ENCODE measurements at regions not wholly inside any gene's neighbourhood (a gene's known extent, or its start where the extent isn't known, plus 50 kb on each side); places are given as distances from the start of the nearest gene placed in this dataset.

- Histone ChIP-seq H3K36me3 (ENCODE audit: control insufficient read depth, low read length) (no peaks in the 10 kb centered on the region), H3F3A (ENCODE audit: control insufficient read depth, insufficient read depth) (no peaks in the 10 kb centered on the region), H3K9me2 (replicated peaks; ENCODE audit: control insufficient read depth, low read length) (no peaks in the 10 kb centered on the region), H3K79me2 (ENCODE audit: control insufficient read depth, low read length) (no peaks in the 10 kb centered on the region), H3K27ac (ENCODE audit: low read depth, low read length) (no peak overlapping the region), H3K27me3 (ENCODE audit: control insufficient read depth, low read length) (no peaks in the 10 kb centered on the region), H3K4me2 (ENCODE audit: low read length) (no peak overlapping the region), H3K9me3 (ENCODE audit: control insufficient read depth, insufficient read depth, low read length) (no peaks in the 10 kb centered on the region), H4K20me1 (ENCODE audit: control insufficient read depth, insufficient read depth, low read depth, low read length) (no peaks in the 10 kb centered on the region), H3K4me3 (ENCODE audit: low read length) (no peak overlapping the region), H3K4me1 (ENCODE audit: control insufficient read depth, low read length) (no peaks in the 10 kb centered on the region)
- TF ChIP-seq CTCF (IDR thresholded peaks at IDR 0.05; ENCODE audit: low read depth, low read length, poor library complexity, severe bottlenecking), result no peak
- no peak for TF ChIP-seq EZH2phosphoT487 (IDR thresholded peaks at IDR 0.05; ENCODE audit: borderline replicate concordance, low read length)
These were observed 140.0 kb upstream of the TPK1 start for GRCh38 chr7:144975882-144976281.

- no peak for TF ChIP-seq CTCF (IDR thresholded peaks at IDR 0.05; ENCODE audit: low read depth, low read length, poor library complexity, severe bottlenecking)
- no peak for TF ChIP-seq EZH2phosphoT487 (IDR thresholded peaks at IDR 0.05; ENCODE audit: borderline replicate concordance, low read length)
- Histone ChIP-seq H3K36me3 (ENCODE audit: control insufficient read depth, low read length) (no peaks in the 10 kb centered on the region), H3K4me3 (ENCODE audit: low read length) (no peak overlapping the region), H3K27me3 (ENCODE audit: control insufficient read depth, low read length) (no peaks in the 10 kb centered on the region), H3K79me2 (ENCODE audit: control insufficient read depth, low read length) (no peaks in the 10 kb centered on the region), H3K27ac (ENCODE audit: low read depth, low read length) (no peak overlapping the region), H4K20me1 (ENCODE audit: control insufficient read depth, insufficient read depth, low read depth, low read length) (no peaks in the 10 kb centered on the region), H3K4me1 (ENCODE audit: control insufficient read depth, low read length) (no peaks in the 10 kb centered on the region), H3K9me2 (replicated peaks; ENCODE audit: control insufficient read depth, low read length) (no peaks in the 10 kb centered on the region), H3F3A (ENCODE audit: control insufficient read depth, insufficient read depth) (no peaks in the 10 kb centered on the region), H3K9me3 (ENCODE audit: control insufficient read depth, insufficient read depth, low read length) (no peaks in the 10 kb centered on the region), H3K4me2 (ENCODE audit: low read length) (no peak overlapping the region)
These were observed 133.9 kb upstream of the TPK1 start for GRCh38 chr7:144969787-144970186.

GRCh38 chr7:144960763-144961162 is 124.9 kb upstream of the TPK1 start:
- no peak overlapping the region for H3K27ac ChIP-seq (ENCODE audit: low read depth, low read length)
- no peaks in the 10 kb centered on the region for H3K9me3 ChIP-seq (ENCODE audit: control insufficient read depth, insufficient read depth, low read length)
- TF ChIP-seq CTCF (IDR thresholded peaks at IDR 0.05; ENCODE audit: low read depth, low read length, poor library complexity, severe bottlenecking) (no peak), EZH2phosphoT487 (IDR thresholded peaks at IDR 0.05; ENCODE audit: borderline replicate concordance, low read length) (no peak)

DNA sequence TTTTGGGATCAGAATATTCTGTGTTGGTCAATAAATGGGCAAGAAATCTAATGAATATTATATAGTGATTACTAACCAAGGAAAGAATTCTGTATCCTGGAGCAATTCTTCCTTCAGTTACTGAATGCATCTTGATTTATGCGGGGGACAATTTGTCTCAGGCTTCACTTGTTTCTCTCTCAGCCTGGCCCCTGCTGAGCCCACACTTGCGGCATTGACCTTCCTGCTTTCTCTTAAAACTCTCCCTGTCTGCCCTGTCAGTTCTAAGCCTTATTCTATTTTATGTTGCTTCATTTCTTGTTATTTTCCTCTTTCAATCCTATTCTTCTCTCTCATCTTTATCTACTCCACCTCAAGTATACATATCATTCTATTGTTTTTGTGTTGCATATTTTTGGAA is 122.1 kb upstream of the TPK1 start:
- Histone ChIP-seq H3K36me3 (ENCODE audit: control insufficient read depth, low read length) (no peaks in the 10 kb centered on the region), H3K27me3 (ENCODE audit: control insufficient read depth, low read length) (no peaks in the 10 kb centered on the region), H3K79me2 (ENCODE audit: control insufficient read depth, low read length) (no peaks in the 10 kb centered on the region), H3K9me3 (ENCODE audit: control insufficient read depth, insufficient read depth, low read length) (no peaks in the 10 kb centered on the region), H4K20me1 (ENCODE audit: control insufficient read depth, insufficient read depth, low read depth, low read length) (no peaks in the 10 kb centered on the region), H3K4me1 (ENCODE audit: control insufficient read depth, low read length) (no peaks in the 10 kb centered on the region), H3K9me2 (replicated peaks; ENCODE audit: control insufficient read depth, low read length) (no peaks in the 10 kb centered on the region), H3K27ac (ENCODE audit: low read depth, low read length) (no peak overlapping the region), H3K4me2 (ENCODE audit: low read length) (no peak overlapping the region), H3F3A (ENCODE audit: control insufficient read depth, insufficient read depth) (no peaks in the 10 kb centered on the region), H3K4me3 (ENCODE audit: low read length) (no peak overlapping the region)
- TF ChIP-seq EZH2phosphoT487 (IDR thresholded peaks at IDR 0.05; ENCODE audit: borderline replicate concordance, low read length) (no peak), CTCF (IDR thresholded peaks at IDR 0.05; ENCODE audit: low read depth, low read length, poor library complexity, severe bottlenecking) (no peak)

More at GRCh38 chr7:144960763-144961162, 124.9 kb upstream of the TPK1 start:
- Histone ChIP-seq H3K4me1 (ENCODE audit: control insufficient read depth, low read length) (no peaks in the 10 kb centered on the region), H4K20me1 (ENCODE audit: control insufficient read depth, insufficient read depth, low read depth, low read length) (no peaks in the 10 kb centered on the region), H3K4me3 (ENCODE audit: low read length) (no peak overlapping the region), H3K79me2 (ENCODE audit: control insufficient read depth, low read length) (no peaks in the 10 kb centered on the region), H3K4me2 (ENCODE audit: low read length) (no peak overlapping the region), H3F3A (ENCODE audit: control insufficient read depth, insufficient read depth) (no peaks in the 10 kb centered on the region), H3K27me3 (ENCODE audit: control insufficient read depth, low read length) (no peaks in the 10 kb centered on the region), H3K36me3 (ENCODE audit: control insufficient read depth, low read length) (no peaks in the 10 kb centered on the region), H3K9me2 (replicated peaks; ENCODE audit: control insufficient read depth, low read length) (no peaks in the 10 kb centered on the region)
